ENCODE measurements at regions not wholly inside any gene's neighbourhood (a gene's known extent, or its start where the extent isn't known, plus 50 kb on each side); places are given as distances from the start of the nearest gene placed in this dataset.

GRCh38 chr2:185511925-185512324, 226.7 kb upstream of the FSIP2 start:
- dilution Hi-C loops (cut with MboI; ENCODE audit: extremely low pct_ligation_motif_present, low sequenced_read_pairs) (no loop called here), intact Hi-C loops (cut with micrococcal nuclease) (no loop called here)
- Histone ChIP-seq H2AFZ (ENCODE audit: low read depth, low read length) (no peak overlapping the region), H3K36me3 (ENCODE audit: control insufficient read depth in 2 of 2, extremely low read depth in 1 of 2, insufficient read depth in 2 of 2, low read length in 2 of 2) (no peaks in the 10 kb centered on the region), H3K4me2 (ENCODE audit: insufficient read depth, low read length) (no peak overlapping the region), H3K9ac (replicated peaks; ENCODE audit: extremely low read depth, insufficient read depth, low read length) (no peak overlapping the region), H3K9me3 (replicated peaks; ENCODE audit: control insufficient read depth, insufficient read depth, low read length) (peaks cover 3% of the 10 kb centered on the region), H3K27me3 (ENCODE audit: control insufficient read depth in 2 of 2, insufficient read depth in 2 of 2, low read length in 2 of 2) (no peaks in the 10 kb centered on the region), H4K20me1 (replicated peaks; ENCODE audit: control insufficient read depth, extremely low read depth, insufficient read depth, low read length) (no peaks in the 10 kb centered on the region), H3K4me1 (ENCODE audit: control insufficient read depth, extremely low read depth, insufficient read depth, low read length) (no peaks in the 10 kb centered on the region), H3K4me3 (replicated peaks in 1 of 3; ENCODE audit: insufficient read depth in 1 of 3, low read depth in 1 of 3, low read length in 3 of 3) (no peak overlapping the region), H3K27ac (ENCODE audit: insufficient read depth, low read depth, low read length) (no peak overlapping the region), H3K9me1 (replicated peaks; ENCODE audit: control insufficient read depth, extremely low read depth, insufficient read depth, low read length) (no peaks in the 10 kb centered on the region), H3K79me2 (ENCODE audit: control insufficient read depth, insufficient read depth, low read length) (no peaks in the 10 kb centered on the region)
- no TSS peak for BruUV-seq (replicated peaks)
- DNase-seq (ENCODE audit: low read depth, low spot score) (no peak), FAIRE-seq (no peak)
- ChIA-PET POLR2A (no interaction called here), CTCF (no interaction called here)
- no peak for TF ChIP-seq POLR2A (IDR thresholded peaks at IDR 0.05; ENCODE audit: low read depth, low read length)
- TF ChIP-seq MAX (IDR thresholded peaks at IDR 0.05; ENCODE audit: insufficient read depth, insufficient read length): no peak
- TF ChIP-seq JUN (IDR thresholded peaks at IDR 0.05; ENCODE audit: borderline replicate concordance, insufficient read depth, insufficient read length, low read depth): no peak
- no peak for TF ChIP-seq CTCF (IDR thresholded peaks at IDR 0.05; ENCODE audit: extremely low read depth in 1 of 2, insufficient read depth in 1 of 2, low read depth in 1 of 2, low read length in 2 of 2)
- no peak for TF ChIP-seq POLR2AphosphoS5 (IDR thresholded peaks at IDR 0.05; ENCODE audit: insufficient read depth, low read depth, low read length)

- no peak overlapping the region for H2AFZ ChIP-seq (ENCODE audit: low read depth, low read length)
- H3K4me1 ChIP-seq (ENCODE audit: control insufficient read depth, extremely low read depth, insufficient read depth, low read length): no peaks in the 10 kb centered on the region
- no peak overlapping the region for H3K9ac ChIP-seq (replicated peaks; ENCODE audit: extremely low read depth, insufficient read depth, low read length)
- no peaks in the 10 kb centered on the region for H4K20me1 ChIP-seq (replicated peaks; ENCODE audit: control insufficient read depth, extremely low read depth, insufficient read depth, low read length)
- peaks cover 3% of the 10 kb centered on the region for H3K9me3 ChIP-seq (replicated peaks; ENCODE audit: control insufficient read depth, insufficient read depth, low read length)
- H3K27ac ChIP-seq (ENCODE audit: insufficient read depth, low read depth, low read length): no peak overlapping the region
- TF ChIP-seq MAX (IDR thresholded peaks at IDR 0.05; ENCODE audit: insufficient read depth, insufficient read length) (no peak), MYC (IDR thresholded peaks at IDR 0.05; ENCODE audit: low read depth, low read length) (no peak), POLR2A (IDR thresholded peaks at IDR 0.05; ENCODE audit: low read depth, low read length) (no peak), FOS (IDR thresholded peaks at IDR 0.05; ENCODE audit: borderline replicate concordance, insufficient read depth, low read length) (no peak), CTCF (IDR thresholded peaks at IDR 0.05; ENCODE audit: extremely low read depth in 1 of 2, insufficient read depth in 1 of 2, low read depth in 1 of 2, low read length in 2 of 2) (no peak), EZH2 (IDR thresholded peaks at IDR 0.05; ENCODE audit: borderline replicate concordance, low read depth, low read length, severe bottlenecking) (no peak), JUN (IDR thresholded peaks at IDR 0.05; ENCODE audit: borderline replicate concordance, insufficient read depth, insufficient read length, low read depth) (no peak), POLR2AphosphoS5 (IDR thresholded peaks at IDR 0.05; ENCODE audit: insufficient read depth, low read depth, low read length) (no peak), GATA2 (IDR thresholded peaks at IDR 0.05; ENCODE audit: insufficient read depth, insufficient read length, low read depth, low read length) (no peak)
- H3K9me1 ChIP-seq (replicated peaks; ENCODE audit: control insufficient read depth, extremely low read depth, insufficient read depth, low read length): no peaks in the 10 kb centered on the region
- no peak overlapping the region for H3K4me2 ChIP-seq (ENCODE audit: insufficient read depth, low read length)
- dilution Hi-C loops (cut with MboI; ENCODE audit: extremely low pct_ligation_motif_present, low sequenced_read_pairs) (no loop called here), intact Hi-C loops (cut with micrococcal nuclease) (no loop called here)
- FAIRE-seq: no peak
- no peaks in the 10 kb centered on the region for H3K27me3 ChIP-seq (ENCODE audit: control insufficient read depth in 2 of 2, insufficient read depth in 2 of 2, low read length in 2 of 2)
- BruUV-seq (replicated peaks): no TSS peak
- POLR2A ChIA-PET: no interaction called here
- H3K4me3 ChIP-seq (replicated peaks in 1 of 3; ENCODE audit: insufficient read depth in 1 of 3, low read depth in 1 of 3, low read length in 3 of 3): no peak overlapping the region
- no peak for DNase-seq (ENCODE audit: low read depth, low spot score)
- CTCF ChIA-PET: no interaction called here
- no peaks in the 10 kb centered on the region for H3K36me3 ChIP-seq (ENCODE audit: control insufficient read depth in 2 of 2, extremely low read depth in 1 of 2, insufficient read depth in 2 of 2, low read length in 2 of 2)
- H3K79me2 ChIP-seq (ENCODE audit: control insufficient read depth, insufficient read depth, low read length): no peaks in the 10 kb centered on the region
These were observed 216.1 kb upstream of the FSIP2 start for GRCh38 chr2:185522472-185522871.

Data from endothelial cell of umbilical vein (primary cell).